Activated CD8-positive, alpha-beta memory T cell treated with anti-CD3 and anti-CD28 coated beads, Interleukin-2, amount 50 U/mL, for 24 hours (primary cell): ENCODE measurements at regions not wholly inside any gene's neighbourhood (a gene's known extent, or its start where the extent isn't known, plus 50 kb on each side); places are given as distances from the start of the nearest gene placed in this dataset.

ENCODE experiments used
- DNase-seq: peaks from one replicate; pipeline ENCODE4 v3.0.0-alpha.2; 2020; ENCODE audit errors: extremely low read depth

GRCh38 chr9:119005162-119005561 is 364.1 kb downstream of the BRINP1 start:
- no peak for DNase-seq

- DNase-seq, result no peak
These were observed 360.0 kb downstream of the BRINP1 start for GRCh38 chr9:119009249-119009648.

GRCh38 chr9:119020284-119020683 is 349.0 kb downstream of the BRINP1 start:
- DNase-seq, result no peak

GRCh38 chr9:119020730-119021333 is 348.4 kb downstream of the BRINP1 start:
- no peak for DNase-seq

- DNase-seq, result no peak
These were observed 343.1 kb downstream of the BRINP1 start for GRCh38 chr9:119026120-119026519.

- no peak for DNase-seq
These were observed 341.1 kb downstream of the BRINP1 start for GRCh38 chr9:119027901-119028699.

- DNase-seq, result no peak
These were observed 339.3 kb downstream of the BRINP1 start for GRCh38 chr9:119029886-119030285.

GRCh38 chr9:119033596-119033995 is 335.6 kb downstream of the BRINP1 start:
- no peak for DNase-seq

GRCh38 chr9:119036969-119037368 is 332.3 kb downstream of the BRINP1 start:
- DNase-seq, result no peak

- DNase-seq, result no peak
These were observed 325.2 kb downstream of the BRINP1 start for GRCh38 chr9:119043996-119044395.

GRCh38 chr9:119044806-119045205 is 324.4 kb downstream of the BRINP1 start:
- DNase-seq, result no peak

GRCh38 chr9:119047513-119048307 is 321.5 kb downstream of the BRINP1 start:
- DNase-seq, result no peak

GRCh38 chr9:119050281-119050680 is 319.0 kb downstream of the BRINP1 start:
- no peak for DNase-seq

GRCh38 chr9:119052339-119053030 is 316.8 kb downstream of the BRINP1 start:
- DNase-seq, result no peak

- DNase-seq, result no peak
These were observed 316.2 kb downstream of the BRINP1 start for GRCh38 chr9:119053070-119053469.

- no peak for DNase-seq
These were observed 308.4 kb downstream of the BRINP1 start for GRCh38 chr9:119060629-119061385.

GRCh38 chr9:119071636-119072035 is 297.6 kb downstream of the BRINP1 start:
- DNase-seq, result no peak

GRCh38 chr9:119074017-119074416 is 295.2 kb downstream of the BRINP1 start:
- no peak for DNase-seq

- DNase-seq, result no peak
These were observed 291.2 kb downstream of the BRINP1 start for GRCh38 chr9:119078015-119078414.

GRCh38 chr9:119083673-119084072 is 285.6 kb downstream of the BRINP1 start:
- DNase-seq, result no peak

GRCh38 chr9:119086590-119086989 is 282.6 kb downstream of the BRINP1 start:
- no peak for DNase-seq
